Kidney (tissue), 13 donors: ENCODE measurements at regions not wholly inside any gene's neighbourhood (a gene's known extent, or its start where the extent isn't known, plus 50 kb on each side); places are given as distances from the start of the nearest gene placed in this dataset.
"Not testable (repeated sequence)": the region's sequence is repeated elsewhere in the genome, so short reads cannot be mapped to it uniquely, and the experiment has no call there.

Source experiments
- DNase-seq, 5 donors: peaks; one replicate each; pipeline ENCODE4 v3.0.0-alpha.2; 2013 to 2020
- FAIRE-seq: peaks from 2 replicates; lab custom pipeline; 2012; peaks lifted over from hg19 to GRCh38; lab: Jason Lieb, UNC
- H3K27ac ChIP-seq, 2 donors: one replicate each; pipeline ENCODE4 v1.7.0; 2013; ENCODE audit warnings: low read depth in 2 of 2, low read length in 2 of 2, inconsistent platforms in 1 of 2
- H3K27me3 ChIP-seq: one replicate; pipeline ENCODE4 v1.7.1; 2013; ENCODE audit warnings: low read length, inconsistent platforms; ENCODE audit not compliant: control insufficient read depth, insufficient read depth
- H3K36me3 ChIP-seq, 3 donors: one replicate each; pipeline versions ENCODE4 v1.7.0 to v1.7.1; 2013; ENCODE audit warnings: low read length in 3 of 3, control low read depth in 1 of 3, inconsistent platforms in 1 of 3; ENCODE audit not compliant: insufficient read depth in 3 of 3, control insufficient read depth in 2 of 3
- H3K4me1 ChIP-seq, 3 donors: one replicate each; pipeline versions ENCODE4 v1.7.0 to v1.7.1; 2013; ENCODE audit warnings: low read length in 3 of 3, inconsistent platforms in 1 of 3, low read depth in 1 of 3; ENCODE audit not compliant: control insufficient read depth in 2 of 3, insufficient read depth in 2 of 3
- H3K4me3 ChIP-seq, 3 donors: one replicate each; pipeline versions ENCODE4 v1.7.0 to v1.8.1; 2013; ENCODE audit warnings: low read length in 3 of 3, control low read depth in 1 of 3, inconsistent platforms in 1 of 3
- H3K9ac ChIP-seq, 3 donors: one replicate each; pipeline versions ENCODE4 v1.7.0 to v1.7.1; 2013; ENCODE audit warnings: low read length in 3 of 3, control low read depth in 1 of 3, inconsistent platforms in 1 of 3
- H3K9me3 ChIP-seq, 3 donors: one replicate each; pipeline versions ENCODE4 v1.7.0 to v1.7.1; 2013; ENCODE audit warnings: low read length in 3 of 3, control low read depth in 1 of 3, inconsistent platforms in 1 of 3; ENCODE audit not compliant: control insufficient read depth in 2 of 3, insufficient read depth in 1 of 3
- intact Hi-C: fragments of 100-400 bp; cut with DNase I; formaldehyde crosslinking; loops from one replicate; pipeline ENCODE4 v1.11.1; 2022
- TF ChIP-seq, protein P1 (sequence below): IDR thresholded peaks from 3 replicates; pipeline ENCODE4 v1.5.1; 2012; ENCODE audit warnings: mild to moderate bottlenecking, moderate library complexity, borderline replicate concordance; ENCODE audit not compliant: insufficient read depth; ENCODE audit errors: extremely low read depth
- donor health status: control.
- donor health status: control.
- donor health status: control.
- donor health status: control.
- donor health status: control.
- donor health status: DM: yes; HTN: yes; CAD: no.
- donor health status: Normal renal cell carcinoma (clear cell type).

GRCh38 chr3:65262548-65262947, 574.7 kb upstream of the ADAMTS9 start:
- H3K9ac ChIP-seq = no peak overlapping the region
- DNase-seq (no peak), FAIRE-seq (no peak)
- no peaks in the 10 kb centered on the region for H3K4me1 ChIP-seq
- intact Hi-C loops = no loop called here
- no peaks in the 10 kb centered on the region for H3K27me3 ChIP-seq
- TF ChIP-seq, protein P1, sequence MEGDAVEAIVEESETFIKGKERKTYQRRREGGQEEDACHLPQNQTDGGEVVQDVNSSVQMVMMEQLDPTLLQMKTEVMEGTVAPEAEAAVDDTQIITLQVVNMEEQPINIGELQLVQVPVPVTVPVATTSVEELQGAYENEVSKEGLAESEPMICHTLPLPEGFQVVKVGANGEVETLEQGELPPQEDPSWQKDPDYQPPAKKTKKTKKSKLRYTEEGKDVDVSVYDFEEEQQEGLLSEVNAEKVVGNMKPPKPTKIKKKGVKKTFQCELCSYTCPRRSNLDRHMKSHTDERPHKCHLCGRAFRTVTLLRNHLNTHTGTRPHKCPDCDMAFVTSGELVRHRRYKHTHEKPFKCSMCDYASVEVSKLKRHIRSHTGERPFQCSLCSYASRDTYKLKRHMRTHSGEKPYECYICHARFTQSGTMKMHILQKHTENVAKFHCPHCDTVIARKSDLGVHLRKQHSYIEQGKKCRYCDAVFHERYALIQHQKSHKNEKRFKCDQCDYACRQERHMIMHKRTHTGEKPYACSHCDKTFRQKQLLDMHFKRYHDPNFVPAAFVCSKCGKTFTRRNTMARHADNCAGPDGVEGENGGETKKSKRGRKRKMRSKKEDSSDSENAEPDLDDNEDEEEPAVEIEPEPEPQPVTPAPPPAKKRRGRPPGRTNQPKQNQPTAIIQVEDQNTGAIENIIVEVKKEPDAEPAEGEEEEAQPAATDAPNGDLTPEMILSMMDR = no peak
- H3K36me3 ChIP-seq = no peaks in the 10 kb centered on the region
- H3K4me3 ChIP-seq = no peak overlapping the region
- no peak overlapping the region for H3K27ac ChIP-seq
- H3K9me3 ChIP-seq = peaks cover 0 to 4% (median 0%) of the 10 kb centered on the region in 3 donors

DNA sequence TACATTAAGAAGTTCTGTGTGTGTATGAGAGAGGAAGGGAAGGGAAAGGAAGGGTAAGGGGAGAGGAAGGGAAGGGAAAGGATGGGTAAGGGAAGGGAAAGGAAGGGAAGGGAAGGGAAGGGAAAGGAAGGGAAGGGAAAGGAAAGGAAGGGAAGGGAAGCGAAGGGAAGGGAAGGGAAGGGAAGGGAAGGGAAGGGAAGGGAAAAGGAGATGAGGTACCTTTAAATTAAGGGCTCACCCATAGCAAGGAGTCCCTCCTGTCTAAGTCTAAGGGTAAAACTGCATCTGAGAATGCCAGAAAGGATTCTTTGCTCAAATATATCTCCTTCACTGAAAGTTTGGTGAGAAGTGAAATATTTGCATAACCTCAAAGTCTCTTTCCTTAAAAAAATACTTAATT, 572.1 kb upstream of the ADAMTS9 start:
- TF ChIP-seq, protein P1 = no peak
- Histone ChIP-seq H3K36me3 (no peaks in the 10 kb centered on the region), H3K9me3 (peaks cover 0 to 4% (median 0%) of the 10 kb centered on the region in 3 donors), H3K4me1 (no peaks in the 10 kb centered on the region), H3K27me3 (no peaks in the 10 kb centered on the region), H3K9ac (no peak overlapping the region), H3K27ac (no peak overlapping the region), H3K4me3 (no peak overlapping the region)
- intact Hi-C loops = no loop called here
- DNase-seq (no peak), FAIRE-seq (no peak)

DNA sequence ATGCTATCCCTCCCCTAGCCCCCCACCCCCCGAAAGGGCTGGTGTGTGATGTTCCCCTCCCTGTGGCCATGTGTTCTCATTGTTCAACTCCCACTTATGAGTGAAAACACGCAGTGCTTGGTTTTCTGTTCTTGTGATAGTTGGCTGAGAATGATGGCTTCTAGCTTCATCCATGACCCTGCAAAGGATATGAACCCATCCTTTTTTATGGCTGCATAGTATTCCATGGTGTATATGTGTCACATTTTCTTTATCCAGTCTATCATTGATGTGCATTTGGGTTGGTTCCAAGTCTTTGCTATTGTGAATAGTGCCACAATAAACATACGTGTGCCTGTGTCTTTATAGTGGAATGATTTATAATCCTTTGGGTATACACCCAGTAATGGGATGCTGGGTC, 565.1 kb upstream of the ADAMTS9 start:
- intact Hi-C loops, H3K4me3 ChIP-seq, DNase-seq, FAIRE-seq, H3K27ac ChIP-seq, H3K4me1 ChIP-seq, H3K36me3 ChIP-seq, H3K27me3 ChIP-seq, H3K9ac ChIP-seq, H3K9me3 ChIP-seq: not testable (repeated sequence)

GRCh38 chr3:65252266-65252665, 564.5 kb upstream of the ADAMTS9 start:
- Histone ChIP-seq H3K27ac (no peak overlapping the region), H3K4me3 (no peak overlapping the region), H3K4me1 (no peaks in the 10 kb centered on the region), H3K36me3 (no peaks in the 10 kb centered on the region), H3K9ac (no peak overlapping the region), H3K27me3 (no peaks in the 10 kb centered on the region), H3K9me3 (no peaks in the 10 kb centered on the region)
- intact Hi-C loops = no loop called here
- TF ChIP-seq, protein P1 = no peak
- DNase-seq = no peak
- no peak for FAIRE-seq
